ENCODE measurements at regions not wholly inside any gene's neighbourhood (a gene's known extent, or its start where the extent isn't known, plus 50 kb on each side); places are given as distances from the start of the nearest gene placed in this dataset.
A peak's percentile ranks its signal among the peaks of the same experiment; 100 is the strongest.

DNA sequence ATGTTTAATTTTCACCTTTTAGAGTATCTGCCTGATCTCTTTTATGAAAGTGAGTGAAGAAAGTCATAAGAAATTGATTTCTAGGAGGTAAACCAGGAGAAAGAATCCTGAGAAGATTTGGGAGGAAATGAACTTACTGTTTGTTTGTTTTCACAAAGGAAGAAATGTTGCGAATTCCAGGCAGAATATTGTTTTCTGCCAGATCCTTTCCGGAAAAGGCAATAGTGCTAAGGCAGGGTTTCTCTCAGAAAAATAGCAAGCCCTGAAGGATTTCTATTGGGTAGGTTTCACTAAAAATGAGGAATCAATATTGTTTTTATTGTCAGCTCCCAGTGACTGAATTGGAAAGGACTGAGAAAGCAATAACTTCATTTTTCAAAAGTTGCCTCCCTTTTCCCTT is 85.7 kb upstream of the TGFBR2 start:
- Histone ChIP-seq H3K9ac (ENCODE audit: low read length in 5 of 5) (peak overlapping the region in 2 of 5 donors; percentile 48 to 69), H3K27me3 (ENCODE audit: control insufficient read depth in 5 of 5, insufficient read depth in 4 of 5, low read length in 5 of 5) (no peaks in the 10 kb centered on the region), H3K27ac (ENCODE audit: low read depth, low read length) (peak overlapping the region; percentile 57), H3K9me3 (ENCODE audit: control insufficient read depth in 5 of 5, low read length in 5 of 5) (no peaks in the 10 kb centered on the region), H3K4me1 (ENCODE audit: control insufficient read depth in 5 of 5, insufficient read depth in 5 of 5, low read length in 5 of 5) (peaks cover 7 to 26% (median 14%) of the 10 kb centered on the region in 5 donors), H3K36me3 (ENCODE audit: control insufficient read depth in 5 of 5, insufficient read depth in 5 of 5, low read length in 5 of 5) (no peaks in the 10 kb centered on the region), H3K4me3 (ENCODE audit: low read depth in 1 of 5, low read length in 5 of 5) (no peak overlapping the region)

DNA sequence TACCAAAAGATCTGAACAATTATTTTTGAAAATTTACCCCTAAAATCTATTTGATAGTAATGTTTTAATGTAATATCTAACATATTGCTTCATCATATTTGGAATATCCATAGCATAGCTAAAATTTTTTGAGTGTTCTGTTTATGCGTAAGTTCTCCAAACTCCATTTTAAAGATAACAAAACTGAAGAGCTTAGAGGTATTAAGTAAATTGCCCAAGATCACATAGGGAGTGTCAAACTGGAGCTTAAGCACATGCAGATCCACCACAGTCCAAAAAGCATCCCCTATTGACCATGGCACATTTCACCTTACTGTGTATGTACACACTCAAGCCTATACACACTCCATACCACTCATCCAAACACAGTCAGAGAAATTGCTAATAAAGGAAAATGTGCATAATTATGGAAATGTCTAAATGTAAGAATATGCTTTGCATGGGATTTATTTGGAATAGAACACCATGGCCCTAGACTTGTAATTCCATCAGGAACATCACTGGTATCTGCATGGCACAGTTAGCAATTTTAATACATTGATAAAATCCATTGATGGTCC is 85.2 kb upstream of the TGFBR2 start:
- H3K27me3 ChIP-seq (ENCODE audit: control insufficient read depth in 5 of 5, insufficient read depth in 4 of 5, low read length in 5 of 5): no peaks in the 10 kb centered on the region
- H3K4me3 ChIP-seq (ENCODE audit: low read depth in 1 of 5, low read length in 5 of 5): no peak overlapping the region
- H3K36me3 ChIP-seq (ENCODE audit: control insufficient read depth in 5 of 5, insufficient read depth in 5 of 5, low read length in 5 of 5): no peaks in the 10 kb centered on the region
- peaks cover 7 to 26% (median 14%) of the 10 kb centered on the region in 5 donors for H3K4me1 ChIP-seq (ENCODE audit: control insufficient read depth in 5 of 5, insufficient read depth in 5 of 5, low read length in 5 of 5)
- H3K9ac ChIP-seq (ENCODE audit: low read length in 5 of 5): peak overlapping the region in 1 of 5 donors; percentile 40
- no peaks in the 10 kb centered on the region for H3K9me3 ChIP-seq (ENCODE audit: control insufficient read depth in 5 of 5, low read length in 5 of 5)
- peak overlapping the region; percentile 57 for H3K27ac ChIP-seq (ENCODE audit: low read depth, low read length)

DNA sequence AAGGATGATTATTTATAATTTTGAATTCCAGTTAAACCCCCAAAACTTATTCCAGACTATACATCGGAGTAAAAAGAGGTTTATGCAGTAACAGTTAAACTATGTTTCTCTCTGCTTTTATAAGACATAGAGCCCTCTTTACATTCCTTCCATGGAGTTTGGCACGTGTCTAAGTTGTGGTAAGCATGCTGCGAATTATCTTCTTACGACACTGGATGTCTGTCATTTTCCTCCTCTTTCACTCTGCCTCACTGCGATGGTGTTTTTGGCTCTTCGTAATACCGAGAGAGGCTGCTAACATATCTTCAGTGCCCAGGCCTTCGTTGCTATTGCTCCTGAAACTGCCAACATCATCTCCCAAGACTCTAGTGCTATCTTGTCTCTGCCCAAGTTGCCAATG is 83.9 kb upstream of the TGFBR2 start:
- peak overlapping the region; percentile 42 for H3K27ac ChIP-seq (ENCODE audit: low read depth, low read length)
- peaks cover 7 to 28% (median 14%) of the 10 kb centered on the region in 5 donors for H3K4me1 ChIP-seq (ENCODE audit: control insufficient read depth in 5 of 5, insufficient read depth in 5 of 5, low read length in 5 of 5)
- H3K36me3 ChIP-seq (ENCODE audit: control insufficient read depth in 5 of 5, insufficient read depth in 5 of 5, low read length in 5 of 5): no peaks in the 10 kb centered on the region
- H3K9ac ChIP-seq (ENCODE audit: low read length in 5 of 5): peak overlapping the region in 1 of 5 donors; percentile 46
- H3K27me3 ChIP-seq (ENCODE audit: control insufficient read depth in 5 of 5, insufficient read depth in 4 of 5, low read length in 5 of 5): no peaks in the 10 kb centered on the region
- H3K9me3 ChIP-seq (ENCODE audit: control insufficient read depth in 5 of 5, low read length in 5 of 5): no peaks in the 10 kb centered on the region
- H3K4me3 ChIP-seq (ENCODE audit: low read depth in 1 of 5, low read length in 5 of 5): no peak overlapping the region

- Histone ChIP-seq H3K27ac (ENCODE audit: low read depth, low read length) (no peak overlapping the region), H3K36me3 (ENCODE audit: control insufficient read depth in 5 of 5, insufficient read depth in 5 of 5, low read length in 5 of 5) (no peaks in the 10 kb centered on the region), H3K9ac (ENCODE audit: low read length in 5 of 5) (no peak overlapping the region), H3K9me3 (ENCODE audit: control insufficient read depth in 5 of 5, low read length in 5 of 5) (no peaks in the 10 kb centered on the region), H3K27me3 (ENCODE audit: control insufficient read depth in 5 of 5, insufficient read depth in 4 of 5, low read length in 5 of 5) (no peaks in the 10 kb centered on the region), H3K4me3 (ENCODE audit: low read depth in 1 of 5, low read length in 5 of 5) (no peak overlapping the region), H3K4me1 (ENCODE audit: control insufficient read depth in 5 of 5, insufficient read depth in 5 of 5, low read length in 5 of 5) (peaks cover 7 to 22% (median 13%) of the 10 kb centered on the region in 5 donors)
Observed at GRCh38 chr3:30523366-30523765, 83.0 kb upstream of the TGFBR2 start.

DNA sequence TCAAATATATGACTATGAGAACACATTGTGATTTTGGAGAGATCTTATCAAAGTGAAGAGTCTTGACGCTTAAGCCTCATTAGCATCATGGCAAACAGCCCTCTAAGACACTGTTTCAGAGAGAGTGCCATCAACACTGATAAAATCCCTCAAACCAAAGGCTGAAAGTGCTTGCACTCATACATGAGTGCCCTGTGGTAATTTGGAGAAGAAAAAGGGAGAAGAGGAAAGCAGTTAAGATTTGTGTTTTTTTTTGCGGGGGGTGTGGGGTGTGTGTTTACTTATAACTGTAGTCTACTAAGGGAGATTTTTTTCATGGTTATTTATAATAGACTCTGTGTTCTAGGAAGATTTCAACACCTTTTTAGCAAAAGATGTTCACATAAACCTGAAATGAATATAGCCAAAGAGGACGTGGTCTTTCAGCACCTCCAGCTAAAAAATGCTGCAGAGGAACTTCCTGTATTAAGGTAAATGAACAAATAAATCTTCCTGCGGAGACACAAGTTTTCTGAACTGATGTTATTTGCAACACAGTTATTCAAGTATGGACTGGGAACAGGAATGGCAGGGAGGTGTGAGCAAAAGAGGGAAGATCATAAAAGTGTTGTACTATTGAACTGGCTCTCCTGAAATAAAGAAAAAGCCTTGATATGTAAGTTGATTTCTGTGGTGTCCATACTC is 81.9 kb upstream of the TGFBR2 start:
- H3K4me3 ChIP-seq (ENCODE audit: low read depth in 1 of 5, low read length in 5 of 5): no peak overlapping the region
- no peak overlapping the region for H3K9ac ChIP-seq (ENCODE audit: low read length in 5 of 5)
- H3K4me1 ChIP-seq (ENCODE audit: control insufficient read depth in 5 of 5, insufficient read depth in 5 of 5, low read length in 5 of 5): peaks cover 3 to 17% (median 5%) of the 10 kb centered on the region in 5 donors
- H3K9me3 ChIP-seq (ENCODE audit: control insufficient read depth in 5 of 5, low read length in 5 of 5): no peaks in the 10 kb centered on the region
- H3K27me3 ChIP-seq (ENCODE audit: control insufficient read depth in 5 of 5, insufficient read depth in 4 of 5, low read length in 5 of 5): no peaks in the 10 kb centered on the region
- no peaks in the 10 kb centered on the region for H3K36me3 ChIP-seq (ENCODE audit: control insufficient read depth in 5 of 5, insufficient read depth in 5 of 5, low read length in 5 of 5)
- no peak overlapping the region for H3K27ac ChIP-seq (ENCODE audit: low read depth, low read length)

DNA sequence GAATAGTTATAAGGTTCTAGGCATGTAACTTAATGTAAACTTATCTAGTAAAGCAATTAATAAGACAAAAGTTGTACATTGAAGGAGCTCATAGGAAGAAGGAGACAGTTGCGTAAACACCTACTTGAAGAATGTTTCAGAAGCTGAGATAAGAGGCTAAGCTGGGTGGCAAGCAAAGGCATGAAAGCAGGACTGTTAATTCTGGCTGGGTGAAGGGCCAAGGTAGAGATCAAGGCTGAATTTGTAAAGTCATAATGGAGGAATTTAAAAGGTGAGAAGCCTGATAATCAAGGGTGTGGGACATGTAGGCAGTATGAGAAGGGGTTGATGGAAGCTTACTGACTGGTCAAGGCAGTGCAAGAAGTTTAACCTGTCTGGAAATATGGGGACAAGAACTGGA is 80.4 kb upstream of the TGFBR2 start:
- no peak overlapping the region for H3K9ac ChIP-seq (ENCODE audit: low read length in 5 of 5)
- H3K9me3 ChIP-seq (ENCODE audit: control insufficient read depth in 5 of 5, low read length in 5 of 5): no peaks in the 10 kb centered on the region
- peaks cover 0 to 9% (median 3%) of the 10 kb centered on the region in 5 donors for H3K4me1 ChIP-seq (ENCODE audit: control insufficient read depth in 5 of 5, insufficient read depth in 5 of 5, low read length in 5 of 5)
- no peaks in the 10 kb centered on the region for H3K36me3 ChIP-seq (ENCODE audit: control insufficient read depth in 5 of 5, insufficient read depth in 5 of 5, low read length in 5 of 5)
- H3K4me3 ChIP-seq (ENCODE audit: low read depth in 1 of 5, low read length in 5 of 5): no peak overlapping the region
- H3K27ac ChIP-seq (ENCODE audit: low read depth, low read length): no peak overlapping the region
- H3K27me3 ChIP-seq (ENCODE audit: control insufficient read depth in 5 of 5, insufficient read depth in 4 of 5, low read length in 5 of 5): no peaks in the 10 kb centered on the region

DNA sequence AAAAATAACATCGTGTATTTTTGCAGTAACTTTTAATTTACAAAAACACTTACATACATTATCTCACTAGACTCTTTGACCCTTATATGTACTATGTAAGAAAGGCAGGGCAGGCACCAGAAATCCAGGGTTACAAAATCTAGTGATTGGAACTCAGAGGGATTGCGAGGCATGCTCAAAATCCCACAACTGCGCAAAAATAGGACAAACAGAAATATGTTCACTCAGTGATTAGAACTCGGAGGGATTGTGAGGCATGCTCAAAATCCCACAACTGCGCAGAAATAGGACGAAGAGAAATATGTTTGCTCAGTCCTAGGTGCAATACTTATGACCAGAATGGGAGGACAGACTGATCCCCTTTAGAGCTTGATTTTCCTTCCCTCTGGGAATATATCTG is 79.2 kb upstream of the TGFBR2 start:
- H3K4me3 ChIP-seq (ENCODE audit: low read depth in 1 of 5, low read length in 5 of 5): no peak overlapping the region
- H3K27me3 ChIP-seq (ENCODE audit: control insufficient read depth in 5 of 5, insufficient read depth in 4 of 5, low read length in 5 of 5): no peaks in the 10 kb centered on the region
- H3K9me3 ChIP-seq (ENCODE audit: control insufficient read depth in 5 of 5, low read length in 5 of 5): no peaks in the 10 kb centered on the region
- no peak overlapping the region for H3K9ac ChIP-seq (ENCODE audit: low read length in 5 of 5)
- no peak overlapping the region for H3K27ac ChIP-seq (ENCODE audit: low read depth, low read length)
- peaks cover 0 to 4% (median 0%) of the 10 kb centered on the region in 5 donors for H3K4me1 ChIP-seq (ENCODE audit: control insufficient read depth in 5 of 5, insufficient read depth in 5 of 5, low read length in 5 of 5)
- H3K36me3 ChIP-seq (ENCODE audit: control insufficient read depth in 5 of 5, insufficient read depth in 5 of 5, low read length in 5 of 5): no peaks in the 10 kb centered on the region

DNA sequence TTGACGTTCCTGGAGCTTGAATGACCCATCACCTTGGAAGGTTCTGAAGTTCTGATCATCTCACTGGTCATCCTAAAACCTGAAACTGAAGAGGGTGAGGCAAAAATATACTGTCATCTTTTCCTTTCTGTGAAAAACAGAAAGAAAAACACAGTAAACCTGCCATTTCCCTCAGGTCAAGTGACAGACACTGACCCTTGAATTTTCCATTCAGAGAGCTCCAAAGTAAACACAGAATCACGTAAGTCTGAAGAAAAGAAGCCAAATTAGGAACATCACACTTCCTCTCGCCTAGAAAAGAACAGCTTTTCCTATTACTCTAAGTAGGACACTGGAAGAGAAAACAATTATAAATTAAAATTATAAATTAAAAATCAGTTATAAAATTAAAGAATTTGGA is 78.7 kb upstream of the TGFBR2 start:
- Histone ChIP-seq H3K27ac (ENCODE audit: low read depth, low read length) (no peak overlapping the region), H3K4me3 (ENCODE audit: low read depth in 1 of 5, low read length in 5 of 5) (no peak overlapping the region), H3K9ac (ENCODE audit: low read length in 5 of 5) (no peak overlapping the region), H3K4me1 (ENCODE audit: control insufficient read depth in 5 of 5, insufficient read depth in 5 of 5, low read length in 5 of 5) (peaks cover 0 to 4% (median 0%) of the 10 kb centered on the region in 5 donors), H3K27me3 (ENCODE audit: control insufficient read depth in 5 of 5, insufficient read depth in 4 of 5, low read length in 5 of 5) (no peaks in the 10 kb centered on the region), H3K36me3 (ENCODE audit: control insufficient read depth in 5 of 5, insufficient read depth in 5 of 5, low read length in 5 of 5) (no peaks in the 10 kb centered on the region), H3K9me3 (ENCODE audit: control insufficient read depth in 5 of 5, low read length in 5 of 5) (no peaks in the 10 kb centered on the region)

GRCh38 chr3:30530084-30530483 is 76.3 kb upstream of the TGFBR2 start:
- Histone ChIP-seq H3K4me1 (ENCODE audit: control insufficient read depth in 5 of 5, insufficient read depth in 5 of 5, low read length in 5 of 5) (peaks cover 0 to 4% (median 0%) of the 10 kb centered on the region in 5 donors), H3K27ac (ENCODE audit: low read depth, low read length) (no peak overlapping the region), H3K9me3 (ENCODE audit: control insufficient read depth in 5 of 5, low read length in 5 of 5) (no peaks in the 10 kb centered on the region), H3K9ac (ENCODE audit: low read length in 5 of 5) (no peak overlapping the region), H3K4me3 (ENCODE audit: low read depth in 1 of 5, low read length in 5 of 5) (no peak overlapping the region), H3K36me3 (ENCODE audit: control insufficient read depth in 5 of 5, insufficient read depth in 5 of 5, low read length in 5 of 5) (no peaks in the 10 kb centered on the region), H3K27me3 (ENCODE audit: control insufficient read depth in 5 of 5, insufficient read depth in 4 of 5, low read length in 5 of 5) (no peaks in the 10 kb centered on the region)

DNA sequence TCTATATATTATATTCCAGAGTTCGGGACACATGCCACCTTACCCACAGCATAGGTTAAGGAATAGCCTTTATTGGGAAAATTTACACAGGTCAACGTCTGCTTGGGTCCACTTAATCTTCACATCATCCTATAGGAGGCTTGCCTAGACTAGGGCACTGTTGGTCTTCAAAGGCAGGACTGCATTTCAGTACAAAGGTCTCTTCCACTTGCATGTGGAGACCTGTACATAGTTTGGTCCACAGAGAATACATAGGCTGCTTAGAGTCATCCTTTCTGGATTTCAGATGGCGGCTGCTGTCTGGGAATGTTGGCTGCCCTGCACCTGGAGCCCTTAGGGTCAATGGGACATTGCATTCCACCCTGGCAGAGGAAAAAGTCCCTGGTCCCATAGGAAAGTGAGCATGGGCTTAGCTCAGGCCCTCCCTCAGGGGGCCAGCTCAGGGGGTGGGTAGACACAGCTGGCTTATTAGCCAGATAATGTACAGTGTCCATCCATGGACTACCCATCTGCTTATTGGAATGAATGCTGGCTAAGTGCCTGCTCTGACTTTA is 75.3 kb upstream of the TGFBR2 start:
- no peaks in the 10 kb centered on the region for H3K36me3 ChIP-seq (ENCODE audit: control insufficient read depth in 5 of 5, insufficient read depth in 5 of 5, low read length in 5 of 5)
- no peaks in the 10 kb centered on the region for H3K9me3 ChIP-seq (ENCODE audit: control insufficient read depth in 5 of 5, low read length in 5 of 5)
- no peaks in the 10 kb centered on the region for H3K27me3 ChIP-seq (ENCODE audit: control insufficient read depth in 5 of 5, insufficient read depth in 4 of 5, low read length in 5 of 5)
- peaks cover 0 to 4% (median 0%) of the 10 kb centered on the region in 5 donors for H3K4me1 ChIP-seq (ENCODE audit: control insufficient read depth in 5 of 5, insufficient read depth in 5 of 5, low read length in 5 of 5)
- H3K27ac ChIP-seq (ENCODE audit: low read depth, low read length): no peak overlapping the region
- no peak overlapping the region for H3K9ac ChIP-seq (ENCODE audit: low read length in 5 of 5)
- H3K4me3 ChIP-seq (ENCODE audit: low read depth in 1 of 5, low read length in 5 of 5): no peak overlapping the region
